ENCODE measurements at regions not wholly inside any gene's neighbourhood (a gene's known extent, or its start where the extent isn't known, plus 50 kb on each side); places are given as distances from the start of the nearest gene placed in this dataset.

DNA sequence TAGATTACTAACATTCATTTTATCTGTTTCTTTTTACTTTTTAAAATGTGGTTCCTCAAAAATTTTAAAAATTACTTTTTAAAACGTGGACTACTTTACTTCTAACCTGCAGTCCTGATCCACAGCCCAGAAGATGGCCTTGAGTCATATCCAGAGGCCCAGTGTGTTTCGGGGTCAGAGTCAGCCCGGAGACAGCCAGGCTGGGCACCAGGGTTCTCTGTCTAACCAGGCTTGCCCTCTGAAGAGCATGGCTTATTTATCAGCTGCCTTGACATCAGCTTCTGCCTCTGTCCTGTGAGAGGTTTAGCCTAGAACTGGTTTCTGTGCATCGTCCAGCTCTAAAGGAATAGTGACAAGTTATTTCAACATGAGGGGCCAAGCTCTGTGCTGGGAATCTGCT, 332.0 kb downstream of the FGF9 start:
- no peak for DNase-seq

GRCh38 chr13:22009500-22009899, 338.6 kb downstream of the FGF9 start:
- no peak for DNase-seq

DNA sequence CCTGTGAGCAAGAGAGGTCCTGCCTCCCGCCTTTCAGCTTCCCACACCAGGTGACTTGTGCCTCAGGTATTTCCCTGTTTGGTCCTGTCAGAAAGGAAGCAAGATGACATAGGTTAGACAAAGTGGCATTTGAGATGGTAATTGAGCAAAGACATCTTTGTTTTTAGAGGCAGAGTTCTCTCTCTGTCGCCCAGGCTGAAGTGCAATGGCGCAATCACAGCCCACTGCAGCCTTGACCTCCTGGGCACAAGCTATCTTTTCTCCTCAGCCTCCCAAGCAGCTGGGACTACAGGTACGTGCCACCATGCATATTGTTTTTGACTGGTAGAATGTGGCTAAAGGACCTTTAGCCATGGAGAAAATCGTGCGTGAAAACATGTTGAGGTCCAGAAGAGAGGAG, 339.1 kb downstream of the FGF9 start:
- no peak for DNase-seq

GRCh38 chr13:22012686-22013085, 341.8 kb downstream of the FGF9 start:
- no peak for DNase-seq

DNA sequence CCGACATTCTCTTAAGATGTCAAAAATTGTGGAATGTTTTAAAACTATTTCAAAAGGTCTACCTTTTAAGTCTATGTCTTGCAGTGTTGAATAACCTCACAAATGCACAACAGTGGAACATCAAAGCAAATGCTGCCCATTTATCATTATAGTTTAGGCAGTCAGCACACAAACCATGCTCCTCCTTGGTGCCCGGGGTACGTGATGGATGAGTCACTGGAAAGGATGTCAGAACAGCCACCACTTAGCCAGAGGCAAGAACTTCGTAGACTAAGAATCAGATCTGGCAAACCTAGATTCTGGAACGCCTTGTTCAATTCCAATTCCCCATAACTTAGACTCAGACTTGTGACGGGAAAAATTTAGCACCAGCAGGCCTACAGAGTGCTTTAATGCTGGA, 343.6 kb downstream of the FGF9 start:
- no peak for DNase-seq

DNA sequence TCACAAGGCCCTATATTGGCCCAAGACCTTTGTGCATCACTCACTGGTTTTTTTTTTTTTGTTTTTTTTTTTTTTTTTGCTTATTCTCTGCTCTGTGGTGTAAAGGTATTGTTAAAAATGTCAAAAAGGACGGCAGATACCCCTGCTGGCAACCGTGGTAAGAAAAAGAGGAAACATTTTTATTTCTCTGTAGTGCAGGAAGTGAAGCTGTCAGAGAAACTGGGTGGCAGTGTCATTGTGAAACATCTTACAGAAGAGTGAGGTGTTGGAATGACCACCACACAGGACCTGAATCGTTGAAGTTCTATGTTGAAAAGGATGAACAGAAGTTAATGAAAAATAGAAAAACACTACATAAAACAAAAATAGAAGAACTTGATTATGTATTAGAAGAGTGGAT, 346.4 kb downstream of the FGF9 start:
- no peak for DNase-seq

GRCh38 chr13:22018076-22018835, 347.4 kb downstream of the FGF9 start:
- peak; percentile 48 to 51 for DNase-seq

- DNase-seq = no peak
Measured at GRCh38 chr13:22018836-22019210, 347.9 kb downstream of the FGF9 start.

DNA sequence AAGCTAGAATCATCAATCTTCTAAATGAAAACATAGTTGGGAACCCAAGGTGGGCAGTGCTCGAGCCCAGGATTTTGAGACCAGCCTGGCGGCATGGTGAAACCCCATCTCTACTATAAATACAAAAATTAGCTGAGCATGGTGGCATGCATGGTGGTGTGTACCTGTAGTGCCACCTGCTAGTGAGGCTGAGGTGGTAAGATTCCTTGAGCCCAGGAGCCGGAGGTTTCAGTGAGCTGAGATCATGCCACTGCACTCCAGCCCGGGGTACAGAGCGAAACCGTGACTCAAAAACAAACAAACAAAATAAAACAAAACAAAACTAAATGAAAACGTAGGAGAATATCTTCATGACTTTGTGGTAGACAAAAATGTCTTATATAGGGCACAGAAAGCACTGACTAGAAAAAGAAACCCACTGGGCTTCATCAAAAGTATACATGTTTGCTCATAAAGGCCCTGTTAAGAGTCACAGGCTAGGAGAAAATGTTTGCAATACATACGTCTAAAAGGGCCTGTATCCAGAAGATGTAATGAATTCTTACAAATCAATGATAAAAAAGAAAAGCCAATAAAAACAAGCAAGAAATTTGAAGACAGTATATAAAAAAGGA, 353.6 kb downstream of the FGF9 start:
- no peak for DNase-seq

DNA sequence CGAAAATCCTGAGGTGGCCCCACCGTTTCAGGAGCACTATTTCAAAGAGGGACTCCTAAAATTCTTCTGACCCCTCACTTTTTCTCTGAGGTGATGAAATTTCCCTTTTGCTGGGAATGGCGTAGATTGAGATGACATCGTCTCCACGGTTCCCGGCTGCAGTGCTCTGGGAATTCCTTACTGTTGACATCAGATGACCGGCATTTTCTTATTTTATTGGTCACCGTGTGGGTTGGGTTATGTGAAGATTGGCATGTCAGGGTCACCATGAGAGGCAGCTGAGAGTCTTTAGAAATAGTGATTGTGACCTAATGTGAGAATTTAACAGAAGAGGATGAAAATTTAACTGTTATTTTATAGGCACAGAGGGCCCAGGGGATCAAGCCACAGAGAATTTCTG, 356.7 kb downstream of the FGF9 start:
- DNase-seq = no peak

- DNase-seq = no peak
Measured at GRCh38 chr13:22028831-22029230, 358.0 kb downstream of the FGF9 start.

GRCh38 chr13:22030321-22030720, 359.4 kb downstream of the FGF9 start:
- DNase-seq = no peak

GRCh38 chr13:22031702-22032286, 360.9 kb downstream of the FGF9 start:
- no peak for DNase-seq

DNA sequence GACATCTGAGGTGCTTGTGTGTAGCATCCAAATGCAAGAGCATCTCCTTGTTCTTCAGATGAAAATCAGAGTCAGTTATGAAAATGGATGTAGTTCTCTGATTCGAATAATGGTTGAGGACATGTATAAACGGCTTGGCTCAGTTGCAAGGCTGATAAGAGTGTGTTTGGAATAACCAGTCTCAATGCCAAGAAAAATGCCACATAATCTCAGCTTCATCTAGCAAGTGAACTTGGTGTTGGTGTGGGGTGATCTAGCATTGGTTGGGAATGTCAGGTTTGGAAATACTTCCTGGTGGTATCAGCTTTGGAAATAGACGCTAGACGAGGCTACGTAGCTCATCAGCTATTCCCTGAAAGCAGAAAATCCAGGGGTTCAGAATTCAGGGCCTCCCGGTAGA, 362.0 kb downstream of the FGF9 start:
- no peak for DNase-seq

- no peak for DNase-seq
Measured at GRCh38 chr13:22039961-22040360, 369.1 kb downstream of the FGF9 start.

DNA sequence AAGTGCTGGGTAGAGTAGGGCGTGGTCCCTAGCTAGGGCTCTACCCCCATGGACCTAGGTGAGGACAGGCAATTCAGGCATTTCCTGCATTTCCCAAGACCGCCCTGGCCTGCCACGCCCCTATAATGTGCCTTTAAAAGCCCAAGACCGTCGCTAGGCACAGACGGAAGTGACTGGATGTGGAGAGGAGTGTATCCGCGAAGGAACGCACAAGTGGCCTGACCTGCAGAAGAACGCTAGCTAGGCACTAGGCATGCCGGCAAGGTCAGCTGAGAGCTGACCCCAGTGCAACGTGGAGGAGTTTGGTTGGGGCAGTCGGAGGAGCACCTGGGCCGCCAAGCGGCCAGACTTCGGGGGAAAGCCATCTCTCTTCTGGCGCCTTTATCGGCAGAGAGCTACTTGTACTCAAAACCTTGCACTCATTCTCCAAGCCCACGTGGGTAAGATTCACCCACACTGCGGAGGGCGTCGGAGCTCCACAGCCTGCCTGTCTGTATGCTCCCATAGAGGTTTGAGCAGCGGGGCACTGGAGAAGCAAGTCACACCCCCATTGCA, 370.0 kb downstream of the FGF9 start:
- DNase-seq = no peak

DNA sequence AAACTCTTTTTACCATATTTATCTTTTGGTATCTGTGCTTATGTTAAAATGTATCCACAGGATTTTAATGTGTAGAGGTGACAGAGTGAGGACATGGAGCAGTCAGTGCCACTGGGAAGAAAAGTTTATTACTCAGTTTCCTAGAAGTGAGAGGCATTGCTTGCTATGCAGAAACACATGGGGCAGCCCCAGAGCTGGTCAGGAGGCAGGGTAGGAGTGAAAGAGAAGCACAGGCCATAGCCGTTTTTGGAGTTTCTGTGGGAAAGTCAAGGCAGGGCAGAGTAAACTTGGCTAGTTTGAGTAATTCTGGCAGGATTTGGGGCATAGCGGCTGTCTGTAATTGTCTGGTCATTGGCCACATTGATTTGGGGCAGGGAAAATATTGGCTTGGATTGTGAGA, 370.9 kb downstream of the FGF9 start:
- DNase-seq = no peak

- DNase-seq = no peak
Measured at GRCh38 chr13:22047082-22047784, 376.4 kb downstream of the FGF9 start.

DNA sequence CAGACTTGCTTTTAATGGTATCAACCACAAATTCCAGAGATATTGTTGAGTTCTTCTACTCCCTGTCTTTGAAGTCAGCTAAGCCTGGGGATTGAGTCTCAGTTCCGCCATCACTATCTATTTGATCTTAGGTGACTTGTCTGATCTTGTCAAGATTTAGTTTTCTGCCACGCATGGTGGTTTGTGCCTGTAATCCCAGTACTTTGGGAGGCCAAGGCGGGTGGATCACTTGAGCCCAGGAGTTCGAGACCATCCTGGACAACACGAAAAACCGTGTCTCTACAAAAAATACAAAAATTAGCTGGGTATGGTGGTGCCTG, 376.9 kb downstream of the FGF9 start:
- no peak for DNase-seq

DNA sequence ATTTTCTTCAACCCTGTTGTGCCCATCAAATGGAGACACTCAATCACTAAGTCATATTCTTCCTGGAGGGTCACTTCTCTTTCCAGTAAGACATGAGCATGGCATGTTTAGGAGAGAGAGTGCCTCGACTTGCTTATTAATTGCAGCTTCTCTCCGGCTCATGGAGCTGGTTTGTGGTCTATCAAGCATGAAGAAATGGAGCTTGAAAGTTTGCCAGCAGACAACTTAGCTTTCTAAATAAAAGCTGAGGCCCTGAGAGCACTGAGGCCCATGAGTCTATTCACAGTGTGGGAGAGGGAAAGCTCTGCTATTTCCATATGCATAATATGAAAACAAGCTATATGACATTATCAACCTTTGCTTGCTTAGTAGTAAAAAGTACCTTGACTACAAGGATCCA, 378.5 kb downstream of the FGF9 start:
- DNase-seq = no peak

- DNase-seq = no peak
Measured at GRCh38 chr13:22050951-22051563, 380.2 kb downstream of the FGF9 start.

GRCh38 chr13:22053053-22053452, 382.2 kb downstream of the FGF9 start:
- DNase-seq = no peak

Measured in right lung (tissue), 2 donors.